IMR-90 (cell line): ENCODE measurements at regions not wholly inside any gene's neighbourhood (a gene's known extent, or its start where the extent isn't known, plus 50 kb on each side); places are given as distances from the start of the nearest gene placed in this dataset.

Experiments used
- ATAC-seq: fragments of 200-7000 bp; cut with Tn5 transposase; 2 replicates; pipeline ENCODE4 v1.9.1; 2020; ENCODE audit warnings: low read depth, mild to moderate bottlenecking, moderate library complexity
- BruUV-seq: library from RNA; stranded (reverse); fragments of 400-500 nt; replicated peaks from 2 replicates; lab custom pipeline; 2021; lab: Mats Ljungman, UMichigan
- CTCF ChIA-PET: fragments of 300-600 bp; formaldehyde crosslinking; extraction: SDS; loops from one replicate; lab custom pipeline; 2021; ENCODE audit warnings: antibody characterized with exemption; lab: Yijun Ruan, JAX
- POLR2A ChIA-PET: fragments of 300-600 bp; sonication (Branson Sonifier 250); formaldehyde crosslinking; loops from one replicate; lab custom pipeline; 2022; ENCODE audit warnings: antibody characterized with exemption; ENCODE audit not compliant: unreplicated experiment; lab: Charles Lee
- DNase-seq: peaks from one replicate; pipeline ENCODE4 v3.0.0; 2013
- H2AFZ ChIP-seq: replicated peaks from 2 replicates; pipeline ENCODE3; 2013; ENCODE audit warnings: low read length, mild to moderate bottlenecking; ENCODE audit not compliant: poor library complexity
- H2AK5ac ChIP-seq: 2 replicates; pipeline ENCODE4 v1.6.1; 2013; ENCODE audit warnings: low read depth, low read length, inconsistent platforms
- H2AK9ac ChIP-seq: replicated peaks from 2 replicates; pipeline ENCODE3; 2013; ENCODE audit warnings: mild to moderate bottlenecking, low read depth, low read length, moderate library complexity; ENCODE audit not compliant: poor library complexity
- H2BK120ac ChIP-seq: 2 replicates; pipeline ENCODE4 v1.6.1; 2013; ENCODE audit warnings: low read depth, low read length, inconsistent platforms
- H2BK15ac ChIP-seq: 3 replicates; pipeline ENCODE4 v1.6.1; 2013; ENCODE audit warnings: low read depth, low read length, inconsistent platforms
- H2BK20ac ChIP-seq: 2 replicates; pipeline ENCODE4 v1.6.1; 2013; ENCODE audit warnings: low read depth, mild to moderate bottlenecking, inconsistent platforms, low read length, moderate library complexity
- H2BK5ac ChIP-seq: 2 replicates; pipeline ENCODE4 v1.6.1; 2013; ENCODE audit warnings: mild to moderate bottlenecking, low read depth, low read length, inconsistent platforms; ENCODE audit not compliant: poor library complexity, severe bottlenecking
- H3K14ac ChIP-seq: replicated peaks from 2 replicates; pipeline ENCODE4 v1.6.1; 2013; ENCODE audit warnings: low read depth, low read length, inconsistent platforms
- H3K18ac ChIP-seq: 2 replicates; pipeline ENCODE4 v1.6.1; 2013; ENCODE audit warnings: low read depth, low read length, control low read depth
- H3K23ac ChIP-seq: 2 replicates; pipeline ENCODE4 v1.6.1; 2013; ENCODE audit warnings: low read depth, low read length, inconsistent platforms
- H3K27ac ChIP-seq: 2 replicates; pipeline ENCODE4 v1.5.1; 2013; ENCODE audit warnings: mild to moderate bottlenecking, control low read depth, low read length; ENCODE audit not compliant: insufficient read depth
- H3K27me3 ChIP-seq: 2 replicates; pipeline ENCODE4 v1.6.1; 2013; ENCODE audit warnings: low read length; ENCODE audit not compliant: control insufficient read depth, insufficient read depth
- H3K36me3 ChIP-seq: 2 replicates; pipeline ENCODE4 v1.6.1; 2013; ENCODE audit warnings: low read length, mixed read lengths; ENCODE audit not compliant: control insufficient read depth, insufficient read depth
- H3K4ac ChIP-seq: 2 replicates; pipeline ENCODE4 v1.6.1; 2013; ENCODE audit warnings: low read depth, low read length, inconsistent platforms
- H3K4me1 ChIP-seq: 2 replicates; pipeline ENCODE4 v1.6.1; 2013; ENCODE audit warnings: low read length, mixed read lengths; ENCODE audit not compliant: control insufficient read depth, insufficient read depth
- H3K4me2 ChIP-seq: 2 replicates; pipeline ENCODE4 v1.6.1; 2013; ENCODE audit warnings: low read depth, mild to moderate bottlenecking, control low read depth, low read length, moderate library complexity
- H3K4me3 ChIP-seq: 2 replicates; pipeline ENCODE4 v1.5.1; 2013; ENCODE audit warnings: low read depth, mild to moderate bottlenecking, control low read depth, low read length, moderate library complexity; ENCODE audit not compliant: insufficient read depth
- H3K56ac ChIP-seq: 2 replicates; pipeline ENCODE4 v1.6.1; 2013; ENCODE audit warnings: low read length, inconsistent platforms; ENCODE audit not compliant: insufficient read depth; ENCODE audit errors: extremely low read depth
- H3K79me1 ChIP-seq, 2 experiments: 2 replicates each; pipeline ENCODE4 v1.6.1; 2013; ENCODE audit warnings: low read length in 2 of 2, inconsistent platforms in 1 of 2, low read depth in 1 of 2
- H3K9ac ChIP-seq: 2 replicates; pipeline ENCODE4 v1.6.1; 2013; ENCODE audit warnings: low read depth, low read length, control low read depth
- H3K9me1 ChIP-seq: 2 replicates; pipeline ENCODE4 v1.6.1; 2013; ENCODE audit warnings: low read length, inconsistent platforms; ENCODE audit not compliant: insufficient read depth
- H3K9me3 ChIP-seq: 2 replicates; pipeline ENCODE4 v1.6.1; 2013; ENCODE audit warnings: low read length; ENCODE audit not compliant: control insufficient read depth, insufficient read depth
- H4K20me1 ChIP-seq: 2 replicates; pipeline ENCODE4 v1.6.1; 2013; ENCODE audit warnings: low read length, inconsistent platforms; ENCODE audit not compliant: insufficient read depth
- H4K5ac ChIP-seq: 2 replicates; pipeline ENCODE4 v1.6.1; 2013; ENCODE audit warnings: mild to moderate bottlenecking, low read depth, low read length, control low read depth
- H4K8ac ChIP-seq, 2 experiments: 2 replicates each; pipeline ENCODE4 v1.6.1; 2013; ENCODE audit warnings: low read depth in 2 of 2, low read length in 2 of 2, control low read depth in 1 of 2, inconsistent platforms in 1 of 2
- H4K91ac ChIP-seq: 2 replicates; pipeline ENCODE4 v1.6.1; 2013; ENCODE audit warnings: low read depth, low read length, inconsistent platforms; ENCODE audit not compliant: insufficient read depth
- BHLHE40 ChIP-seq: fragments of 150-350 bp; IDR thresholded peaks from 2 replicates; pipeline ENCODE4 v1.6.1; 2016; ENCODE audit warnings: mild to moderate bottlenecking, low read depth, low read length
- CEBPB ChIP-seq: IDR thresholded peaks from 2 replicates; pipeline ENCODE4 v1.6.1; 2012; ENCODE audit warnings: low read depth, low read length, improper control_type of control experiment
- ELK1 ChIP-seq: fragments of 150-350 bp; IDR thresholded peaks from 2 replicates; pipeline ENCODE4 v1.6.1; 2016; ENCODE audit warnings: low read depth, mild to moderate bottlenecking, low read length, moderate library complexity, borderline replicate concordance
- MAZ ChIP-seq: IDR thresholded peaks from 2 replicates; pipeline ENCODE4 v1.6.1; 2012; ENCODE audit warnings: low read depth, mild to moderate bottlenecking, low read length, improper control_type of control experiment, moderate library complexity, borderline replicate concordance
- MXI1 ChIP-seq: IDR thresholded peaks from 2 replicates; pipeline ENCODE4 v1.6.1; 2012; ENCODE audit warnings: low read depth, mild to moderate bottlenecking, low read length, moderate library complexity, borderline replicate concordance
- WGBS, 2 experiments: methylation state at CpG; one replicate each; pipeline versions ENCODE4 v1.1.5 to v1.1.7; 2013; ENCODE audit warnings: missing lambda C conversion rate in 2 of 2; ENCODE audit not compliant: insufficient read length in 1 of 2; ENCODE audit errors: extremely low coverage in 2 of 2; 5-methylcytosine and 5-hydroxymethylcytosine counted together
- dilution Hi-C: fragments of 300-500 bp; cut with HindIII; formaldehyde crosslinking; loops from one replicate; pipeline ENCODE4 v1.14.3; 2018; ENCODE audit warnings: low sequenced_read_pairs; ENCODE audit not compliant: unreplicated experiment
- in situ Hi-C: fragments of 300-500 bp; cut with MboI; formaldehyde crosslinking; loops from 3 replicates; pipeline ENCODE4 v1.14.3; 2019; ENCODE audit warnings: low sequenced_read_pairs, inconsistent platforms, mixed read lengths
- intact Hi-C: fragments of 100-400 bp; cut with micrococcal nuclease; formaldehyde crosslinking; loops from 2 replicates; pipeline ENCODE4 v1.10.0; 2022

GRCh38 chr4:165740911-165741310 is 132.1 kb upstream of the TLL1 start:
- no peak for TF ChIP-seq BHLHE40
- TF ChIP-seq CEBPB: no peak
- TF ChIP-seq MXI1: no peak
- no peak for TF ChIP-seq MAZ
- TF ChIP-seq ELK1: no peak
- H3K56ac ChIP-seq: no peak overlapping the region
- H4K5ac ChIP-seq: no peak overlapping the region
- H2BK120ac ChIP-seq: no peak overlapping the region
- H3K9ac ChIP-seq: no peak overlapping the region
- ChIA-PET CTCF (no interaction called here), POLR2A (no interaction called here)
- H3K27me3 ChIP-seq: no peaks in the 10 kb centered on the region
- no peaks in the 10 kb centered on the region for H3K79me1 ChIP-seq
- no peaks in the 10 kb centered on the region for H3K4me1 ChIP-seq
- no TSS peak for BruUV-seq
- ATAC-seq (no peak), DNase-seq (no peak)
- H4K91ac ChIP-seq: no peak overlapping the region
- no CpG with 5 or more reads among the region's 6 CpGs for WGBS, 2 experiments
- no peak overlapping the region for H2BK15ac ChIP-seq
- H2AK5ac ChIP-seq: no peak overlapping the region
- no peak overlapping the region for H2BK20ac ChIP-seq
- no peak overlapping the region for H2AFZ ChIP-seq
- no peak overlapping the region for H4K8ac ChIP-seq
- no peak overlapping the region for H3K18ac ChIP-seq
- dilution Hi-C loops (no loop called here), intact Hi-C loops (no loop called here), in situ Hi-C loops (no loop called here)
- no peak overlapping the region for H3K4me3 ChIP-seq
- H3K14ac ChIP-seq: no peak overlapping the region
- H3K23ac ChIP-seq: no peak overlapping the region
- no peak overlapping the region for H3K27ac ChIP-seq
- H3K4ac ChIP-seq: no peak overlapping the region
- H4K20me1 ChIP-seq: no peaks in the 10 kb centered on the region
- H3K9me1 ChIP-seq: no peaks in the 10 kb centered on the region
- no peak overlapping the region for H2AK9ac ChIP-seq
- H2BK5ac ChIP-seq: no peak overlapping the region
- no peaks in the 10 kb centered on the region for H3K36me3 ChIP-seq
- peaks cover 4% of the 10 kb centered on the region for H3K9me3 ChIP-seq
- no peak overlapping the region for H3K4me2 ChIP-seq
